H1 (cell line): ENCODE measurements at regions not wholly inside any gene's neighbourhood (a gene's known extent, or its start where the extent isn't known, plus 50 kb on each side); places are given as distances from the start of the nearest gene placed in this dataset.

ENCODE experiments used
- E2F6 ChIP-seq: IDR thresholded peaks from 2 replicates; pipeline ENCODE4 v1.6.1; 2012; ENCODE audit warnings: inconsistent platforms
- EP300 ChIP-seq, 2 experiments: IDR thresholded peaks; 1 replicate in 1 of 2; 2 replicates in 1 of 2; pipeline ENCODE4 v1.6.1; 2011 to 2012; ENCODE audit warnings: low read depth in 2 of 2, low read length in 2 of 2, mild to moderate bottlenecking in 2 of 2, borderline replicate concordance in 1 of 2, inconsistent platforms in 1 of 2, moderate library complexity in 1 of 2
- NANOG ChIP-seq: IDR thresholded peaks from 2 replicates; pipeline ENCODE4 v1.6.1; 2011; ENCODE audit warnings: low read length, low read depth, mild to moderate bottlenecking, inconsistent platforms; ENCODE audit not compliant: insufficient read depth, poor library complexity, severe bottlenecking
- TF ChIP-seq, protein P1 (sequence below): IDR thresholded peaks from 2 replicates; pipeline ENCODE4 v1.6.1; 2011; ENCODE audit warnings: low read depth, mild to moderate bottlenecking, low read length; ENCODE audit not compliant: insufficient read depth
- TF ChIP-seq, protein P2 (sequence below): IDR thresholded peaks from 2 replicates; pipeline ENCODE4 v1.6.1; 2012; ENCODE audit warnings: low read length, inconsistent platforms
- TF ChIP-seq, protein P3 (sequence below): fragments of 300-600 bp; sonication (generic); IDR thresholded peaks from 2 replicates; pipeline ENCODE4 v1.7.1; 2012; ENCODE audit warnings: low read length, moderate library complexity, mild to moderate bottlenecking, inconsistent platforms; ENCODE audit not compliant: insufficient replicate concordance

DNA sequence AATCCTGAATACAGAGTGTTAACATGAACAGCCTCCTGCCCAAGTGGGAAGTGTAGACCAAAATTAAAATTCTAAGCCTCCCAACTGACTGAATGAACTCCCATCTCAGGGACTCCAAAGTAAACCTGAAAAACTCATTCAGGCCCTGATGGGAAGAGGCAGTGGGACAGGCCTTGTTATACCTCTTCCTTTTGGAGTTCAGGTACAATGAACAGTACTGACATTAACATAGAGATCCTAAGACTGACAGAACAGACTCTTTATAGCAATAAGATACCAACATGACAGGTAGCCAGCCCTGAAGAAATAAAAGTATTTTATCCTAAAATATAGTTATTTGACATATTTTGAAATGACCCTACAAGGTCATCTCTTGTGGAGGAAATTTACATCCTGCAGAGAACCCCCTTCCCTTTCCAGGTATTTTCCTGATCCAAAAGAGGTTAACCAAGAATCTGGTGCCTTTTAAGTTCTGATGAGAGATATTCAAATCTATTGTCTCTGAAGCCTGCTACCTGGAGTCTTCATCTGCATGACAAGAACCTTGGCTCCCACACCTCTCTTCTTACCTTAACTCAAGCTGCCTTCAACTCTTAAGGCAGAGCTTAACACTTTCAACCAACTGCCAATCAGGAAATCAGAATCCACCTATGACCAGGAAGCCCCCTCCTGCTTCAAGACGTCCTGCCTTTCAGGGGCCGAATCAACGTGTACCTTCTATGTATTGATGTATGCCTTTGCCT lies 103.3 kb upstream of the PFKP start (continued):
- TF ChIP-seq EP300 (IDR thresholded peaks at IDR 0.05; ENCODE audit: borderline replicate concordance in 1 of 2, low read depth in 2 of 2, low read length in 2 of 2): peak in 1 of 2 experiments; percentile 91; a peak in 2 of 3 replicates
- 0 out of 2 replicates have a peak, but pooled peaks have one; percentile 23 for TF ChIP-seq E2F6
- TF ChIP-seq, protein P1, sequence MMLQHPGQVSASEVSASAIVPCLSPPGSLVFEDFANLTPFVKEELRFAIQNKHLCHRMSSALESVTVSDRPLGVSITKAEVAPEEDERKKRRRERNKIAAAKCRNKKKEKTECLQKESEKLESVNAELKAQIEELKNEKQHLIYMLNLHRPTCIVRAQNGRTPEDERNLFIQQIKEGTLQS: no peak
- TF ChIP-seq NANOG: peak; percentile 99
- TF ChIP-seq, protein P2, sequence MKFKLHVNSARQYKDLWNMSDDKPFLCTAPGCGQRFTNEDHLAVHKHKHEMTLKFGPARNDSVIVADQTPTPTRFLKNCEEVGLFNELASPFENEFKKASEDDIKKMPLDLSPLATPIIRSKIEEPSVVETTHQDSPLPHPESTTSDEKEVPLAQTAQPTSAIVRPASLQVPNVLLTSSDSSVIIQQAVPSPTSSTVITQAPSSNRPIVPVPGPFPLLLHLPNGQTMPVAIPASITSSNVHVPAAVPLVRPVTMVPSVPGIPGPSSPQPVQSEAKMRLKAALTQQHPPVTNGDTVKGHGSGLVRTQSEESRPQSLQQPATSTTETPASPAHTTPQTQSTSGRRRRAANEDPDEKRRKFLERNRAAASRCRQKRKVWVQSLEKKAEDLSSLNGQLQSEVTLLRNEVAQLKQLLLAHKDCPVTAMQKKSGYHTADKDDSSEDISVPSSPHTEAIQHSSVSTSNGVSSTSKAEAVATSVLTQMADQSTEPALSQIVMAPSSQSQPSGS: no peak
- TF ChIP-seq, protein P3, sequence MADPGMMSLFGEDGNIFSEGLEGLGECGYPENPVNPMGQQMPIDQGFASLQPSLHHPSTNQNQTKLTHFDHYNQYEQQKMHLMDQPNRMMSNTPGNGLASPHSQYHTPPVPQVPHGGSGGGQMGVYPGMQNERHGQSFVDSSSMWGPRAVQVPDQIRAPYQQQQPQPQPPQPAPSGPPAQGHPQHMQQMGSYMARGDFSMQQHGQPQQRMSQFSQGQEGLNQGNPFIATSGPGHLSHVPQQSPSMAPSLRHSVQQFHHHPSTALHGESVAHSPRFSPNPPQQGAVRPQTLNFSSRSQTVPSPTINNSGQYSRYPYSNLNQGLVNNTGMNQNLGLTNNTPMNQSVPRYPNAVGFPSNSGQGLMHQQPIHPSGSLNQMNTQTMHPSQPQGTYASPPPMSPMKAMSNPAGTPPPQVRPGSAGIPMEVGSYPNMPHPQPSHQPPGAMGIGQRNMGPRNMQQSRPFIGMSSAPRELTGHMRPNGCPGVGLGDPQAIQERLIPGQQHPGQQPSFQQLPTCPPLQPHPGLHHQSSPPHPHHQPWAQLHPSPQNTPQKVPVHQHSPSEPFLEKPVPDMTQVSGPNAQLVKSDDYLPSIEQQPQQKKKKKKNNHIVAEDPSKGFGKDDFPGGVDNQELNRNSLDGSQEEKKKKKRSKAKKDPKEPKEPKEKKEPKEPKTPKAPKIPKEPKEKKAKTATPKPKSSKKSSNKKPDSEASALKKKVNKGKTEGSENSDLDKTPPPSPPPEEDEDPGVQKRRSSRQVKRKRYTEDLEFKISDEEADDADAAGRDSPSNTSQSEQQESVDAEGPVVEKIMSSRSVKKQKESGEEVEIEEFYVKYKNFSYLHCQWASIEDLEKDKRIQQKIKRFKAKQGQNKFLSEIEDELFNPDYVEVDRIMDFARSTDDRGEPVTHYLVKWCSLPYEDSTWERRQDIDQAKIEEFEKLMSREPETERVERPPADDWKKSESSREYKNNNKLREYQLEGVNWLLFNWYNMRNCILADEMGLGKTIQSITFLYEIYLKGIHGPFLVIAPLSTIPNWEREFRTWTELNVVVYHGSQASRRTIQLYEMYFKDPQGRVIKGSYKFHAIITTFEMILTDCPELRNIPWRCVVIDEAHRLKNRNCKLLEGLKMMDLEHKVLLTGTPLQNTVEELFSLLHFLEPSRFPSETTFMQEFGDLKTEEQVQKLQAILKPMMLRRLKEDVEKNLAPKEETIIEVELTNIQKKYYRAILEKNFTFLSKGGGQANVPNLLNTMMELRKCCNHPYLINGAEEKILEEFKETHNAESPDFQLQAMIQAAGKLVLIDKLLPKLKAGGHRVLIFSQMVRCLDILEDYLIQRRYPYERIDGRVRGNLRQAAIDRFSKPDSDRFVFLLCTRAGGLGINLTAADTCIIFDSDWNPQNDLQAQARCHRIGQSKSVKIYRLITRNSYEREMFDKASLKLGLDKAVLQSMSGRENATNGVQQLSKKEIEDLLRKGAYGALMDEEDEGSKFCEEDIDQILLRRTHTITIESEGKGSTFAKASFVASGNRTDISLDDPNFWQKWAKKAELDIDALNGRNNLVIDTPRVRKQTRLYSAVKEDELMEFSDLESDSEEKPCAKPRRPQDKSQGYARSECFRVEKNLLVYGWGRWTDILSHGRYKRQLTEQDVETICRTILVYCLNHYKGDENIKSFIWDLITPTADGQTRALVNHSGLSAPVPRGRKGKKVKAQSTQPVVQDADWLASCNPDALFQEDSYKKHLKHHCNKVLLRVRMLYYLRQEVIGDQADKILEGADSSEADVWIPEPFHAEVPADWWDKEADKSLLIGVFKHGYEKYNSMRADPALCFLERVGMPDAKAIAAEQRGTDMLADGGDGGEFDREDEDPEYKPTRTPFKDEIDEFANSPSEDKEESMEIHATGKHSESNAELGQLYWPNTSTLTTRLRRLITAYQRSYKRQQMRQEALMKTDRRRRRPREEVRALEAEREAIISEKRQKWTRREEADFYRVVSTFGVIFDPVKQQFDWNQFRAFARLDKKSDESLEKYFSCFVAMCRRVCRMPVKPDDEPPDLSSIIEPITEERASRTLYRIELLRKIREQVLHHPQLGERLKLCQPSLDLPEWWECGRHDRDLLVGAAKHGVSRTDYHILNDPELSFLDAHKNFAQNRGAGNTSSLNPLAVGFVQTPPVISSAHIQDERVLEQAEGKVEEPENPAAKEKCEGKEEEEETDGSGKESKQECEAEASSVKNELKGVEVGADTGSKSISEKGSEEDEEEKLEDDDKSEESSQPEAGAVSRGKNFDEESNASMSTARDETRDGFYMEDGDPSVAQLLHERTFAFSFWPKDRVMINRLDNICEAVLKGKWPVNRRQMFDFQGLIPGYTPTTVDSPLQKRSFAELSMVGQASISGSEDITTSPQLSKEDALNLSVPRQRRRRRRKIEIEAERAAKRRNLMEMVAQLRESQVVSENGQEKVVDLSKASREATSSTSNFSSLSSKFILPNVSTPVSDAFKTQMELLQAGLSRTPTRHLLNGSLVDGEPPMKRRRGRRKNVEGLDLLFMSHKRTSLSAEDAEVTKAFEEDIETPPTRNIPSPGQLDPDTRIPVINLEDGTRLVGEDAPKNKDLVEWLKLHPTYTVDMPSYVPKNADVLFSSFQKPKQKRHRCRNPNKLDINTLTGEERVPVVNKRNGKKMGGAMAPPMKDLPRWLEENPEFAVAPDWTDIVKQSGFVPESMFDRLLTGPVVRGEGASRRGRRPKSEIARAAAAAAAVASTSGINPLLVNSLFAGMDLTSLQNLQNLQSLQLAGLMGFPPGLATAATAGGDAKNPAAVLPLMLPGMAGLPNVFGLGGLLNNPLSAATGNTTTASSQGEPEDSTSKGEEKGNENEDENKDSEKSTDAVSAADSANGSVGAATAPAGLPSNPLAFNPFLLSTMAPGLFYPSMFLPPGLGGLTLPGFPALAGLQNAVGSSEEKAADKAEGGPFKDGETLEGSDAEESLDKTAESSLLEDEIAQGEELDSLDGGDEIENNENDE: peak; percentile 67
